ENCODE measurements at regions not wholly inside any gene's neighbourhood (a gene's known extent, or its start where the extent isn't known, plus 50 kb on each side); places are given as distances from the start of the nearest gene placed in this dataset.

DNA sequence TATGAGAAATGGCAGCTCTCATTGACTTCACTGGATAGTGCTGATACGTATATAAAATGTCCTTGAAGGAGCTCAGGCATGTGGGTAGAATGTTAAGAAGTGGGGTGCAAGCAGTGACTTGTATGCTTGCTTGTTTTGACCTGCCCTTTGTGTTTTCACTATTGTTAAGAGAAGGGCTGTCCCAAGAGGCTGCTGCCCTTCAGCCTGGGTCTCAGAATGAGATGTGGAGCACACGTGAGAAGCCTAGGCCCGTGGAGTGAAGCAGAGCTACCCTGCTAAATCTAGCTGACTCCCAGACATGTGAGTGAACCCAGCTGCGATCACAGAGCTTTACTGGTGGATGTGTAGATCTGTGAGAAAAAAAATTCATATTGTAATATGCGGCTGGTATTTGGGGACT, 305.3 kb upstream of the RGS17 start:
- DNase-seq (ENCODE audit: low read depth) = no peak
- no peak overlapping the region for H3K4me3 ChIP-seq (ENCODE audit: control insufficient read depth, low read depth, low read length)
- TF ChIP-seq CTCF (IDR thresholded peaks at IDR 0.05; ENCODE audit: control insufficient read depth, insufficient read depth, low read depth, low read length, missing control alignments) = no peak

- TF ChIP-seq CTCF (IDR thresholded peaks at IDR 0.05; ENCODE audit: control insufficient read depth, insufficient read depth, low read depth, low read length, missing control alignments) = no peak
- H3K4me3 ChIP-seq (ENCODE audit: control insufficient read depth, low read depth, low read length) = no peak overlapping the region
- no peak for DNase-seq (ENCODE audit: low read depth)
Observed at GRCh38 chr6:153435787-153436186, 304.7 kb upstream of the RGS17 start.

- no peak for DNase-seq (ENCODE audit: low read depth)
- no peak for TF ChIP-seq CTCF (IDR thresholded peaks at IDR 0.05; ENCODE audit: control insufficient read depth, insufficient read depth, low read depth, low read length, missing control alignments)
Observed at GRCh38 chr6:153425536-153425935, 294.5 kb upstream of the RGS17 start.

DNA sequence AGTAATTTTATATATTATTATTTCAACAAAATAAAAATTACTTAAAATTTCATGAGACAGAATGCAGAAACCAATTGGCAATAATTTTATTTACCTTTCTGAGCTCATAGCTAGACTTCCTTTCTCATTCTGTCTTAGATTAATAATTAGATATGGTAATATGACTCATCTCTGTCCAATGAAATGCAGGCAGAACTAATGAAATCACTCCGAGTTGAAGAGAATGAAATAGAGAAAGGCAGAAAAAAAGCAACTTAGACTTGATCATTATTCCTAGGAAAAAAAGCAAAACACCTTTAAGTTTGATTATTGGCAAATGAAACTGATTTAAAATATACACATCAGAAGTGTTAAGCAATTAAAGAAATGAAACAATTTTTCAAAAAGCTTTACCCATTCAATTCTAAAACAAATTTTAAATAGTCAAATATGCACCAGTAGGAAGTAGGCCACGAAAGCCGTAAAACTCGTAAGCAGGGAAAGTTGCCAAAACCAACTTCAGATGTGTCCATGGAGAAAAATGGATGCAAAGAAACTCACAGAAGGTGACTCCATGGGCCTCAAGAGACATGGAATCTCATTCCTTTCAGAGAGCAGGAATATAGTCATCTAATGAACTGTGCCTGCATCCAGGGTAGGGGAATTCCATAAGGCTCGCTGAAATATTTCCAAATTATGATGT, 293.8 kb upstream of the RGS17 start:
- no peak for DNase-seq (ENCODE audit: low read depth)

More at GRCh38 chr6:153425536-153425935, 294.5 kb upstream of the RGS17 start:
- H3K4me3 ChIP-seq (ENCODE audit: control insufficient read depth, low read depth, low read length) = no peak overlapping the region

DNA sequence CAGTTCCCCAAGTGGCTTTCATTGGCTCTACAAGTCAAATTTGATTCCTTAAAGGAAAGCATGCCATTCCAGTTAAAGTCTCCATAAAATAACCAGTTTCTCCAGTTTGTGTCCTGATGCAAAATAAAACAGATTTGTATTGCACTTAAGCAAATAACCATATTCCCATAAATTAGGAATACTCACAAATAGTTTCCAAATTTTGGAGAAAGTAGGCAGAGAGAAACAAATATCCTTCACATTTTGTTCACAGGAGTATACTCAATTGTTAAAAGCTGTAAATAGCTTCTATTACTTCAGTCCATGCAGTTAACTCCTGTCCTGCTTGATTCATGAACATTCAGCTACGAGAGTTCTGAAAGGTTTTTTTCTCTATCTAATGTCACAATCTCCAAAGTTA, 281.4 kb upstream of the RGS17 start:
- TF ChIP-seq CTCF (IDR thresholded peaks at IDR 0.05; ENCODE audit: control insufficient read depth, insufficient read depth, low read depth, low read length, missing control alignments) = no peak
- H3K4me3 ChIP-seq (ENCODE audit: control insufficient read depth, low read depth, low read length) = no peak overlapping the region
- no peak for DNase-seq (ENCODE audit: low read depth)

More for the DNA sequence above, 293.8 kb upstream of the RGS17 start:
- no peak overlapping the region for H3K4me3 ChIP-seq (ENCODE audit: control insufficient read depth, low read depth, low read length)
- no peak for TF ChIP-seq CTCF (IDR thresholded peaks at IDR 0.05; ENCODE audit: control insufficient read depth, insufficient read depth, low read depth, low read length, missing control alignments)

GRCh38 chr6:153411070-153411648, 280.1 kb upstream of the RGS17 start:
- no peak overlapping the region for H3K4me3 ChIP-seq (ENCODE audit: control insufficient read depth, low read depth, low read length)
- DNase-seq (ENCODE audit: low read depth) = no peak
- TF ChIP-seq CTCF (IDR thresholded peaks at IDR 0.05; ENCODE audit: control insufficient read depth, insufficient read depth, low read depth, low read length, missing control alignments) = no peak
